ENCODE measurements at regions not wholly inside any gene's neighbourhood (a gene's known extent, or its start where the extent isn't known, plus 50 kb on each side); places are given as distances from the start of the nearest gene placed in this dataset.

GRCh38 chr9:23306731-23307130 is 519.3 kb downstream of the ELAVL2 start:
- 100% methylated on average over 1 of the region's 3 CpGs for WGBS (ENCODE audit: insufficient coverage)
- Histone ChIP-seq H3K4me3 (ENCODE audit: low read length) (no peak overlapping the region), H3K36me3 (ENCODE audit: control insufficient read depth, insufficient read depth, low read length) (no peaks in the 10 kb centered on the region), H3K9me3 (ENCODE audit: control insufficient read depth, insufficient read depth, low read length) (no peaks in the 10 kb centered on the region), H3K4me1 (ENCODE audit: control insufficient read depth, insufficient read depth, low read length) (no peaks in the 10 kb centered on the region), H3K27ac (ENCODE audit: low read length) (no peak overlapping the region), H3K27me3 (ENCODE audit: control insufficient read depth, insufficient read depth, low read length) (no peaks in the 10 kb centered on the region)
- H3K27ac Mint-ChIP-seq = no peak overlapping the region
- peaks cover 9 to 17% of the 10 kb centered on the region in 2 donors for H3K9me3 Mint-ChIP-seq
- no peak for ATAC-seq
- no peak for DNase-seq
- intact Hi-C loops (cut with micrococcal nuclease) = no loop called here
- no peak overlapping the region for H3K4me3 Mint-ChIP-seq
- H3K27me3 Mint-ChIP-seq (ENCODE audit: low read depth in 2 of 2) = no peaks in the 10 kb centered on the region
- H3K36me3 Mint-ChIP-seq = peaks cover 8% of the 10 kb centered on the region
- H3K4me1 Mint-ChIP-seq = no peaks in the 10 kb centered on the region
- TF ChIP-seq, protein P1, sequence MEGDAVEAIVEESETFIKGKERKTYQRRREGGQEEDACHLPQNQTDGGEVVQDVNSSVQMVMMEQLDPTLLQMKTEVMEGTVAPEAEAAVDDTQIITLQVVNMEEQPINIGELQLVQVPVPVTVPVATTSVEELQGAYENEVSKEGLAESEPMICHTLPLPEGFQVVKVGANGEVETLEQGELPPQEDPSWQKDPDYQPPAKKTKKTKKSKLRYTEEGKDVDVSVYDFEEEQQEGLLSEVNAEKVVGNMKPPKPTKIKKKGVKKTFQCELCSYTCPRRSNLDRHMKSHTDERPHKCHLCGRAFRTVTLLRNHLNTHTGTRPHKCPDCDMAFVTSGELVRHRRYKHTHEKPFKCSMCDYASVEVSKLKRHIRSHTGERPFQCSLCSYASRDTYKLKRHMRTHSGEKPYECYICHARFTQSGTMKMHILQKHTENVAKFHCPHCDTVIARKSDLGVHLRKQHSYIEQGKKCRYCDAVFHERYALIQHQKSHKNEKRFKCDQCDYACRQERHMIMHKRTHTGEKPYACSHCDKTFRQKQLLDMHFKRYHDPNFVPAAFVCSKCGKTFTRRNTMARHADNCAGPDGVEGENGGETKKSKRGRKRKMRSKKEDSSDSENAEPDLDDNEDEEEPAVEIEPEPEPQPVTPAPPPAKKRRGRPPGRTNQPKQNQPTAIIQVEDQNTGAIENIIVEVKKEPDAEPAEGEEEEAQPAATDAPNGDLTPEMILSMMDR (IDR thresholded peaks at IDR 0.05) = no peak

DNA sequence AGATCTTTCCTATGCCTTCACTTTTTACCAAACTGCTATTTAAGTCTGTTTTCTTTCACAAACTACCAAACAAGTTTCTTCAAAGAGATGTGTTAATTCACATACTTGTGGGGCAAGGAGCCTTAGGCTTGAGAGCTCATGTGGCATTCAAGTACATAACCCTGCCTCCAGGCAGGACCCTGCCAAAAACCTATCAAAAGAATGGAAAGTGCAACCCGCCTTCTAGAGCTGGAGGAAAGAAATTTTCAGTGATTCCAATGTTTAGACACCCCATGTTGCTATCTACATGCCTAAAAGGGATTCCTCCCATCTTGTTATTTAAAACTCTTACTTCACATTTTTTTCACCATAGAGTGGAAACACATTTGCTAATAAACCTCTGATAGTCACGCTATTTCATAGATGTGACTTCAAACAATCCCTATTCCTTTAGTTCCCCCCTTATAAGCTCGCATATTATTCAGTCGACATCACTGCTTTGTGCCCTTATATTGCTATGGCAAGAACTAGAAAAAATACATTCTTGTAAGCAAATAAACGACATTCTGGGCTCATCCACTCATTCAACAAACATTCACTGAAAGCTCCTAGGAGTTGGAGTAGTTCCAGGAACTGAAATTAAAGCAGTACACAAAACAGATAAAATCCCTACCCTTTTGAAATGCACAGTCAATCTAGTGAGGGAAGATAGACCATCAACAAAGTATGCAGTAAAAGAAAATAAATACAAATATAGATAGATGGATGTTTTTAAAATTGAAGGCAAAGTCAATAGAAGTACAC is 518.1 kb downstream of the ELAVL2 start:
- no peak overlapping the region for H3K4me3 ChIP-seq (ENCODE audit: low read length)
- H3K4me1 ChIP-seq (ENCODE audit: control insufficient read depth, insufficient read depth, low read length) = no peaks in the 10 kb centered on the region
- H3K36me3 ChIP-seq (ENCODE audit: control insufficient read depth, insufficient read depth, low read length) = no peaks in the 10 kb centered on the region
- no peaks in the 10 kb centered on the region for H3K27me3 ChIP-seq (ENCODE audit: control insufficient read depth, insufficient read depth, low read length)
- H3K27ac ChIP-seq (ENCODE audit: low read length) = no peak overlapping the region
- 69% methylated on average over 5 of the region's 5 CpGs for WGBS (ENCODE audit: insufficient coverage)
- H3K9me3 Mint-ChIP-seq = peaks cover 8 to 17% of the 10 kb centered on the region in 2 donors
- no peak overlapping the region for H3K27ac Mint-ChIP-seq
- TF ChIP-seq, protein P1 (IDR thresholded peaks at IDR 0.05) = no peak
- peaks cover 3% of the 10 kb centered on the region for H3K9me3 ChIP-seq (ENCODE audit: control insufficient read depth, insufficient read depth, low read length)
- no peak overlapping the region for H3K4me3 Mint-ChIP-seq
- no peak for ATAC-seq
- peaks cover 8% of the 10 kb centered on the region for H3K36me3 Mint-ChIP-seq
- no peak for DNase-seq
- no peaks in the 10 kb centered on the region for H3K27me3 Mint-ChIP-seq (ENCODE audit: low read depth in 2 of 2)
- H3K4me1 Mint-ChIP-seq = no peaks in the 10 kb centered on the region
- intact Hi-C loops (cut with micrococcal nuclease) = no loop called here

DNA sequence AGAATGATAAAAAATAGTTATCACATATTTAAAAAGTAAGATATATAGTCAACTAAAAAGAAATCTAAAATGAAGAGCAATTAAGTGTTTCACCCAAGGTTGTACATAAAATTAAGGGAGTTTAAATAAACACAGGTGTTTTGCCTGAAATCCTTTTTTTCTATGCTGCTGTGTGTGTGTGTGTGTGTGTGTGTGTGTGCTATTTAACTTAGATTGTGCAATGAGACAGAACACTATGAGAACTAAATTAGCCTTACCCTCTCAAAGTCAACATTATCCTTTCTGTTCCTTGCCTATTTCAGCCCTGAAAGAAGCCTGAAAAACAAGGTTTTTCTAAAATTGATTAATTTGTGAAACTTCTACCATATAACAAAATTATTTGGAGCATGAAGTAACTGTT is 516.2 kb downstream of the ELAVL2 start:
- Mint-ChIP-seq H3K4me1 (no peaks in the 10 kb centered on the region), H3K36me3 (peaks cover 8% of the 10 kb centered on the region), H3K27me3 (ENCODE audit: low read depth in 2 of 2) (no peaks in the 10 kb centered on the region), H3K9me3 (peaks cover 6 to 19% of the 10 kb centered on the region in 2 donors), H3K27ac (no peak overlapping the region), H3K4me3 (no peak overlapping the region)
- Histone ChIP-seq H3K4me1 (ENCODE audit: control insufficient read depth, insufficient read depth, low read length) (no peaks in the 10 kb centered on the region), H3K4me3 (ENCODE audit: low read length) (no peak overlapping the region), H3K27ac (ENCODE audit: low read length) (no peak overlapping the region), H3K9me3 (ENCODE audit: control insufficient read depth, insufficient read depth, low read length) (peaks cover 3% of the 10 kb centered on the region), H3K27me3 (ENCODE audit: control insufficient read depth, insufficient read depth, low read length) (no peaks in the 10 kb centered on the region), H3K36me3 (ENCODE audit: control insufficient read depth, insufficient read depth, low read length) (no peaks in the 10 kb centered on the region)
- ATAC-seq (no peak), DNase-seq (no peak)
- TF ChIP-seq, protein P1 (IDR thresholded peaks at IDR 0.05) = no peak
- intact Hi-C loops (cut with micrococcal nuclease) = no loop called here

GRCh38 chr9:23314247-23314646 is 511.8 kb downstream of the ELAVL2 start:
- DNase-seq (no peak), ATAC-seq (no peak)
- no peak overlapping the region for H3K27ac ChIP-seq (ENCODE audit: low read length)
- TF ChIP-seq, protein P1 (IDR thresholded peaks at IDR 0.05) = no peak
- H3K4me3 ChIP-seq (ENCODE audit: low read length) = no peak overlapping the region
- no peaks in the 10 kb centered on the region for H3K27me3 ChIP-seq (ENCODE audit: control insufficient read depth, insufficient read depth, low read length)
- Mint-ChIP-seq H3K27me3 (ENCODE audit: low read depth in 2 of 2) (no peaks in the 10 kb centered on the region), H3K27ac (no peak overlapping the region), H3K4me3 (no peak overlapping the region), H3K36me3 (peaks cover 8% of the 10 kb centered on the region), H3K9me3 (peaks cover 8 to 15% of the 10 kb centered on the region in 2 donors), H3K4me1 (no peaks in the 10 kb centered on the region)
- H3K36me3 ChIP-seq (ENCODE audit: control insufficient read depth, insufficient read depth, low read length) = no peaks in the 10 kb centered on the region
- 91% methylated on average over 4 of the region's 4 CpGs for WGBS (ENCODE audit: insufficient coverage)
- no peaks in the 10 kb centered on the region for H3K4me1 ChIP-seq (ENCODE audit: control insufficient read depth, insufficient read depth, low read length)
- peaks cover 3% of the 10 kb centered on the region for H3K9me3 ChIP-seq (ENCODE audit: control insufficient read depth, insufficient read depth, low read length)
- intact Hi-C loops (cut with micrococcal nuclease) = no loop called here
